ENCODE measurements at regions not wholly inside any gene's neighbourhood (a gene's known extent, or its start where the extent isn't known, plus 50 kb on each side); places are given as distances from the start of the nearest gene placed in this dataset.
"Not testable (repeated sequence)": the region's sequence is repeated elsewhere in the genome, so short reads cannot be mapped to it uniquely, and the experiment has no call there.

DNA sequence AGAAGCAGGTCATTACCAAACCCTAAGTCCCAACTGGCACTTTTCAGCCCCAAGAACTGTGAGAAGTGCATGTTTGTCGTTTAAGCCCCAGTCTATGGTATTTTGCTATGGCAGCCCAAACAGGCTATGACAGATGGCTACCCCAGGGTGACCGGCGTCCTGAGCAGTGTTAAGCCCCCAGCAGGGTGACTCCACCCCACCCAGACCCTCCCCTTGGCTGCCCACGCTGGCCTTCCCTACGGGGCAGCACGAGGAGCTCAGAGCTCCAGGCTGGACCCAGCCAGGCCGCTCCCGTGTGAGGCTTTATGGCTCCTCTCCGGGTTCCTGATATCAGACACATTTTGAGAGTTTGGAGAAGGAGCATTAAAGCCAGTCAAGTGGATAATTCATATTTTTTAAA, 684.0 kb downstream of the PTPRU start:
- TF ChIP-seq, protein P1, sequence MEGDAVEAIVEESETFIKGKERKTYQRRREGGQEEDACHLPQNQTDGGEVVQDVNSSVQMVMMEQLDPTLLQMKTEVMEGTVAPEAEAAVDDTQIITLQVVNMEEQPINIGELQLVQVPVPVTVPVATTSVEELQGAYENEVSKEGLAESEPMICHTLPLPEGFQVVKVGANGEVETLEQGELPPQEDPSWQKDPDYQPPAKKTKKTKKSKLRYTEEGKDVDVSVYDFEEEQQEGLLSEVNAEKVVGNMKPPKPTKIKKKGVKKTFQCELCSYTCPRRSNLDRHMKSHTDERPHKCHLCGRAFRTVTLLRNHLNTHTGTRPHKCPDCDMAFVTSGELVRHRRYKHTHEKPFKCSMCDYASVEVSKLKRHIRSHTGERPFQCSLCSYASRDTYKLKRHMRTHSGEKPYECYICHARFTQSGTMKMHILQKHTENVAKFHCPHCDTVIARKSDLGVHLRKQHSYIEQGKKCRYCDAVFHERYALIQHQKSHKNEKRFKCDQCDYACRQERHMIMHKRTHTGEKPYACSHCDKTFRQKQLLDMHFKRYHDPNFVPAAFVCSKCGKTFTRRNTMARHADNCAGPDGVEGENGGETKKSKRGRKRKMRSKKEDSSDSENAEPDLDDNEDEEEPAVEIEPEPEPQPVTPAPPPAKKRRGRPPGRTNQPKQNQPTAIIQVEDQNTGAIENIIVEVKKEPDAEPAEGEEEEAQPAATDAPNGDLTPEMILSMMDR (IDR thresholded peaks at IDR 0.05): no peak
- no peak for ATAC-seq
- Histone ChIP-seq H3K4me3 (no peak overlapping the region), H3K27ac (no peak overlapping the region), H3K4me1 (no peaks in the 10 kb centered on the region), H3K9me3 (no peaks in the 10 kb centered on the region), H3K36me3 (no peaks in the 10 kb centered on the region), H3K27me3 (peaks cover 0 to 15% (median 0%) of the 10 kb centered on the region in 7 donors)
- WGBS, 2 donors: 71 to 77% methylated on average over 9 of the region's 9 CpGs
- intact Hi-C loops (cut with DNase I): no loop called here
- DNase-seq: no peak

DNA sequence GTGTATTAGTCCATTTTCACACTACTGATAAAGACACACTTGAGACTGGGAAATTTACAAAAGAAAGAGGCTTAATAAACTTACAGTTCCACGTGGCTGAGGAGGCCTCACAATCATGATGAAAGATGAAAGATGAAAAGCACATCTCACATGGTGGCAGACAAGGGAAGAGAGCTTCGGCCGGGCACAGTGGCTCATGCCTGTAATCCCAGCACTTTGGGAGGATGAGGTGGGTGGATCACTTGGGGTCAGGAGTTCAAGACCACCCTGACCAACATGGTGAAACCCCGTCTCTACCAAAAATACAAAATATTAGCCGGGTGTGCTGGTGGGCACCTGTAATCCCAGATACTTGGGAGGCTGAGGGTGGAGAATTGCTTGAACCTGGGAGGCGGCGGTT, 682.7 kb downstream of the PTPRU start:
- peaks cover 0 to 11% (median 0%) of the 10 kb centered on the region in 7 donors for H3K27me3 ChIP-seq
- not testable (repeated sequence) for ATAC-seq, H3K27ac ChIP-seq, H3K4me1 ChIP-seq, H3K36me3 ChIP-seq, H3K9me3 ChIP-seq, H3K4me3 ChIP-seq, DNase-seq
- WGBS, 2 donors: 92% methylated on average over 7 of the region's 7 CpGs
- intact Hi-C loops (cut with DNase I): loop anchor here in 3 of 10 donors (10.0 kb wide), 2 partner anchors 166 to 186 kb away; no protein-coding TSS in a partner anchor

GRCh38 chr1:29916656-29917369, 680.5 kb downstream of the PTPRU start:
- DNase-seq (no peak), ATAC-seq (no peak)
- H3K9me3 ChIP-seq: no peaks in the 10 kb centered on the region
- intact Hi-C loops (cut with DNase I): loop anchor here in 3 of 10 donors (10.0 kb wide), 2 partner anchors 168 to 188 kb away; no protein-coding TSS in a partner anchor
- H3K36me3 ChIP-seq: no peaks in the 10 kb centered on the region
- peaks cover 0 to 11% (median 0%) of the 10 kb centered on the region in 7 donors for H3K27me3 ChIP-seq
- TF ChIP-seq, protein P1 (IDR thresholded peaks at IDR 0.05): no peak
- no peaks in the 10 kb centered on the region for H3K4me1 ChIP-seq
- WGBS, 2 donors: 82 to 91% methylated on average over 3 of the region's 3 CpGs
- no peak overlapping the region for H3K4me3 ChIP-seq
- no peak overlapping the region for H3K27ac ChIP-seq

- DNase-seq (no peak), ATAC-seq (no peak)
- Histone ChIP-seq H3K27me3 (peaks cover 0 to 14% (median 0%) of the 10 kb centered on the region in 7 donors), H3K4me1 (no peaks in the 10 kb centered on the region), H3K27ac (no peak overlapping the region), H3K4me3 (no peak overlapping the region), H3K9me3 (no peaks in the 10 kb centered on the region), H3K36me3 (no peaks in the 10 kb centered on the region)
- 0 to 10% methylated on average over 1 of the region's 1 CpG for WGBS, 2 donors
- intact Hi-C loops (cut with DNase I): loop anchor here in 4 of 10 donors (2.0 to 10.0 kb wide), 3 partner anchors 170 to 190 kb away; no protein-coding TSS in a partner anchor
- TF ChIP-seq, protein P1 (IDR thresholded peaks at IDR 0.05): no peak
Observed at GRCh38 chr1:29914936-29915335, 678.6 kb downstream of the PTPRU start.

DNA sequence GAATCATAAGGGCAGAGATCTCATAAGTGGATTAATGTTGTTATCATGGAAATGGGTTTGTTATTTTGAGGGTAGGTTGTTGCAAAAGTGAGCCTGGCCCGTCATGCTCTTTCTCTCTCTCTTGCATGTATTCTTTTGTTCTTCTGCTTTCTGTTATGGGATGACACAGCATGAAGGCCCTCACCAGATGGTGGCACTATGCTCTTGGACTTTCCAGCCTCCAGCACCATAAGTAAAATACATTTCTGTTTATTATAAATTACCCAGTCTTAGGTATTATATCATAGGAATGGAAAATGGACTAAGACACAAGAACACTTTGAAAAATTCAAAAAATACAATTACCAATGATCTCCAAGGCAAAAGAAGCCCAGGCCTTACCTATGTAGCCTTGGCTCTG, 676.1 kb downstream of the PTPRU start:
- Histone ChIP-seq H3K9me3 (no peaks in the 10 kb centered on the region), H3K4me1 (no peaks in the 10 kb centered on the region), H3K36me3 (no peaks in the 10 kb centered on the region), H3K27me3 (peaks cover 0 to 14% (median 0%) of the 10 kb centered on the region in 7 donors), H3K27ac (no peak overlapping the region), H3K4me3 (no peak overlapping the region)
- 36 to 43% methylated on average over 1 of the region's 1 CpG for WGBS, 2 donors
- no peak for ATAC-seq
- TF ChIP-seq, protein P1 (IDR thresholded peaks at IDR 0.05): peak in 7 of 9 donors; percentile 6 to 53 (median 30)
- intact Hi-C loops (cut with DNase I): loop anchor here in 3 of 10 donors (10.0 kb wide), 2 partner anchors 172 to 192 kb away; no protein-coding TSS in a partner anchor
- DNase-seq: no peak

Data from heart right ventricle (tissue), 16 donors.